ENCODE measurements at regions not wholly inside any gene's neighbourhood (a gene's known extent, or its start where the extent isn't known, plus 50 kb on each side); places are given as distances from the start of the nearest gene placed in this dataset.

DNA sequence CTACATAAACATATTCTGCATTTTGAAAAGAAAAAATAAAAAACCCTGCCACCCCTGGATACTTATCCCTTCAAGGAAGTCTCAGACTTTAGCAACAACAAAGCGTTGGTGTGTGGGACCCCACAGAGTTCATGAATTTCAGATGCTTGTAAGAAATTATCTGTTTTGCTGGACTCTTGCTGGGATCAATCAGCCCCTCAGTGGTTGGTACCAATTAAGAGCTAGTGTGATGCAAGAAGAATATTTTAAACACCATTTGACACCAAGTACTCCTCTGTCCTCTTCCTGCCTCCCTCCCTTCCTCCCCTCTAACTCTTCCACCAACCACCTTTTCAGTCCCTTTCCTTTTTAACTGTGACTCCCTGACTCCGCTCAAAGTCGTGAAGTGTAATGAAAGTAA is 51.5 kb downstream of the SST start:
- no peak for DNase-seq (ENCODE audit: low read depth)
- H3K4me3 ChIP-seq (ENCODE audit: low read length), result no peak overlapping the region
- TF ChIP-seq, protein P1, sequence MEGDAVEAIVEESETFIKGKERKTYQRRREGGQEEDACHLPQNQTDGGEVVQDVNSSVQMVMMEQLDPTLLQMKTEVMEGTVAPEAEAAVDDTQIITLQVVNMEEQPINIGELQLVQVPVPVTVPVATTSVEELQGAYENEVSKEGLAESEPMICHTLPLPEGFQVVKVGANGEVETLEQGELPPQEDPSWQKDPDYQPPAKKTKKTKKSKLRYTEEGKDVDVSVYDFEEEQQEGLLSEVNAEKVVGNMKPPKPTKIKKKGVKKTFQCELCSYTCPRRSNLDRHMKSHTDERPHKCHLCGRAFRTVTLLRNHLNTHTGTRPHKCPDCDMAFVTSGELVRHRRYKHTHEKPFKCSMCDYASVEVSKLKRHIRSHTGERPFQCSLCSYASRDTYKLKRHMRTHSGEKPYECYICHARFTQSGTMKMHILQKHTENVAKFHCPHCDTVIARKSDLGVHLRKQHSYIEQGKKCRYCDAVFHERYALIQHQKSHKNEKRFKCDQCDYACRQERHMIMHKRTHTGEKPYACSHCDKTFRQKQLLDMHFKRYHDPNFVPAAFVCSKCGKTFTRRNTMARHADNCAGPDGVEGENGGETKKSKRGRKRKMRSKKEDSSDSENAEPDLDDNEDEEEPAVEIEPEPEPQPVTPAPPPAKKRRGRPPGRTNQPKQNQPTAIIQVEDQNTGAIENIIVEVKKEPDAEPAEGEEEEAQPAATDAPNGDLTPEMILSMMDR (conservative IDR thresholded peaks at IDR 0.05; ENCODE audit: low read length), result no peak

DNA sequence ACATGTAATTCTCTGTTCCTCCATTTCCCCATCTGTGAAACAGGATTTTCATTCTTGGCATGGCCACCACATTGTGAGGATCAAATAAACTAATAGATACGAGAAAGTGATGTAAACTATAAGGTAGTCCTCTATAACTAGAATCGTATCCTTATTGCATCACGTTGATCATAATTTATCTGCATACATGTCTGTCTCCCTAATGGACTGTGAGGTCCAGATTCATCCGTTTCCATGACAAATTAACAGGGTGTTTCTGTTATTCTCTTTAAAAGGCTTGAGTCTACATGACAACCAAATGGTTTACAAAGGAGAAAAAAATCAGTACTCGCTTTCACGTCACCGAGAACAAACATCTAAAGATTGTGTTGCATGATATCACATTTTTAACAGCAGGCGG is 53.0 kb downstream of the SST start:
- TF ChIP-seq, protein P1 (conservative IDR thresholded peaks at IDR 0.05; ENCODE audit: low read length), result no peak
- no peak for DNase-seq (ENCODE audit: low read depth)
- no peak overlapping the region for H3K4me3 ChIP-seq (ENCODE audit: low read length)

DNA sequence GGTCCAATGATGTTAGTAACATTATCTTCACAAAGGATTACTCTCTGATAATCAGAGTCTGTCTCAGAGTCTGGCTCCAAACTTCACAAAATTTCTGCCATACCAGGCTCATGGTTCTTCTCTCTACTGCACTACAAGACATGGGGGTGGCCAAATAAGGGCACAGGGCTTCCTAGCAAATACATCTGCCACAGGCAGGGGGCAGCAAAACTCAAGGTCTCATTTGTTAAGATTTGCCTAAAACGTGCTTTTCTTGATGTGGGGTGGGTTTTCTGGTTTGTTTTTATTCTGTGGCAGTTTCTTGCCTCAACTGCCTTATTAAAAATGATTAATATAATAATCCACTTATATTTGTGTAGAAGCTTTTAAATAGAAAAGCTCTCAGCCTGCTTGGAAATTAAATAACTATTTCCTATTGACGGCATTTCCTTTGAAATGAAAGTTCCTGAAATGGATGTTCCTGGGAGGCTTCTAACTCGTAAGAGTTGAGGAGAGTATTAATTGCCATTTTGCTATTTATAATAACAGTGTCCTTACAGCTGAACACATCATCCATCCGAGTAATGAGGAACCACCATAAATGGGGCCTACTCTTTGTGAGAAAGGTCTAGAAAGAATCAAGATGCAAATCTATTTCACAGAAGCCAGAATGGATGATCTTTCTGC is 53.8 kb downstream of the SST start:
- TF ChIP-seq, protein P1 (conservative IDR thresholded peaks at IDR 0.05; ENCODE audit: low read length), result peak; percentile 80
- no peak overlapping the region for H3K4me3 ChIP-seq (ENCODE audit: low read length)
- peak; percentile 75 for DNase-seq (ENCODE audit: low read depth)

DNA sequence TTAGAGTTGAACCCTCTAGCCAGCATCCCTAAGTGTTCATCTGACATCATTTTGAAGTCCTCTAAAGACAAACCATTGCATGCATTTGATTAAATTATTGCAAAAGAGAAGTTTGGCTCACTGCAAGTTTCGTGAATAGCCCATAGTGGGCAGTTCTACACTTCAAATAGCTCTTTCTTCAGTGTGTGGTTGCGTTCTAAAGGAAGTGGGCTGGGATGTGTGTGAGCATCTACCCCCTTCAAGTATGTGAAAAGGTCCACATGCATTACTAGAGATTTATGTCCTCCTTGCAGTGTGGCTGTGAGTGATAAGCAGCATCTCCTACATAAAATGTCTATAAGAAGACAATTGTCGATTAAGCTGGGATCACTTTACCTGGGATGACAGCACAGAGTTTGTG is 54.6 kb downstream of the SST start:
- no peak overlapping the region for H3K4me3 ChIP-seq (ENCODE audit: low read length)
- peak; percentile 36 for DNase-seq (ENCODE audit: low read depth)
- TF ChIP-seq, protein P1 (conservative IDR thresholded peaks at IDR 0.05; ENCODE audit: low read length), result no peak

DNA sequence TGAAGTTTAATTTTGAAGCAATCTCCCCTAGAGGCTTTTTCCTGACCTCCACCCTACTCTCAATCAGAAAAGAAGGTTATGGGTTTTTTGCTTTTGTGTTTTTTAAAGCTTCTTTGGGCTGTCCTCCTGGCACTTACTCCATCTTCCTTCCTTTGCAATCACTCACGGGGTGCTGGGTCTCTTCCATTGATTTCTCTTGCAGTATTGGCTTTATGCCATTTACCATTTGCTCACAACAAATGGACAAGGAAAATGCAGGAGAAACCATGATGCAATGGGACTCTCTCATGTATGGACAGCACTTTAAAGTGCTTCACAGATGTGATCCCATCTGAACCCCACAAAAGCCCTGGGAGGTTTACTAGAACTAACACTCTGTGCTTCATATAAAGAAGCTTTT is 57.5 kb downstream of the SST start:
- DNase-seq (ENCODE audit: low read depth), result peak; percentile 37
- TF ChIP-seq, protein P1 (conservative IDR thresholded peaks at IDR 0.05; ENCODE audit: low read length), result no peak

DNA sequence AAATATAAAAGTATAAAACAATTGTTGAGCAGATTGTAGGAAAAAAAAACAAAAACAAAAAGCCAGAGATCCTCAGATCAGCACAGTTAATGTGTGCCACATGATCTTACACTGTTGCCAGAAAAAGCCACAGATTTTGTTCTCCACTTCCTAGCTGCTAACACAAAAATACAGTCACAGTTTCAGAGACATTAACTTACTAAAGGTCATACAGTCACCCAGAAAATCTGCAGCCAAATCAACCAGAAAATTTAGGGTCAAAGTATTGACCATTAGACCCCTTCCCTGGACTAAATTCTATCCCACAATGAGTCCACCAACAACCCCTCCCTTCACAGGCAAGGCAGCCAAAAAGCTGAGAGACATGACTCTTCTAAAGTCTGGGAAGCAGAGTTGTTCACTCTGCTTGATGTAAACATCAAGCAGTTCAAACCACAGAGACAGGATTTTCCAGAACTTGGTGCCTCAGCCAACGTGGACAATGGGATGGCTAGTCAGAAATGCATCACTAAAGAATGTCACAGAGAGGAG is 59.1 kb downstream of the SST start:
- peak; percentile 75 for DNase-seq (ENCODE audit: low read depth)
- TF ChIP-seq, protein P1 (conservative IDR thresholded peaks at IDR 0.05; ENCODE audit: low read length), result no peak
- H3K4me3 ChIP-seq (ENCODE audit: low read length), result no peak overlapping the region

More for the DNA sequence above, 57.5 kb downstream of the SST start:
- H3K4me3 ChIP-seq (ENCODE audit: low read length), result no peak overlapping the region

DNA sequence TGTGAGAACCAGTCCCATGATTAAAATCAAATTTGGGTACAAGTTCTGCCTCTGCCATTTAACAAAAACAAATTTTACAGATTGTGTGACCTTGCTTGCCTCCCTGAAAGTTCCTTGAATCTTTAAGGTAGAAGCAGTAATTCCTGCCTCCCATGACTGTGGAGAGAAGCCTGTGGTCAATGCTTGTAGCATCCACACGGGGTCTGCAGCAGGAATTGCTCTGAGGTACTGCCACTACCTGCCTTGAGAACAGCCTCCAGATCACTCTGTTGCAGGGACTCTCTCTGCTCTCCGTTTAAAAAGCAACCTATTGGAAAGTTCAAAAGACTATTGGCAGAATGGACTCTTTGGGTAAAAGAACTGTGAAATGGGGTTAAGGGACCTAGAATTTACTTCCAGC is 75.9 kb downstream of the SST start:
- TF ChIP-seq, protein P1 (conservative IDR thresholded peaks at IDR 0.05; ENCODE audit: low read length), result no peak
- DNase-seq (ENCODE audit: low read depth), result no peak
- no peak overlapping the region for H3K4me3 ChIP-seq (ENCODE audit: low read length)

Measured in AG10803 (cell line).